ENCODE measurements at regions not wholly inside any gene's neighbourhood (a gene's known extent, or its start where the extent isn't known, plus 50 kb on each side); places are given as distances from the start of the nearest gene placed in this dataset.

DNA sequence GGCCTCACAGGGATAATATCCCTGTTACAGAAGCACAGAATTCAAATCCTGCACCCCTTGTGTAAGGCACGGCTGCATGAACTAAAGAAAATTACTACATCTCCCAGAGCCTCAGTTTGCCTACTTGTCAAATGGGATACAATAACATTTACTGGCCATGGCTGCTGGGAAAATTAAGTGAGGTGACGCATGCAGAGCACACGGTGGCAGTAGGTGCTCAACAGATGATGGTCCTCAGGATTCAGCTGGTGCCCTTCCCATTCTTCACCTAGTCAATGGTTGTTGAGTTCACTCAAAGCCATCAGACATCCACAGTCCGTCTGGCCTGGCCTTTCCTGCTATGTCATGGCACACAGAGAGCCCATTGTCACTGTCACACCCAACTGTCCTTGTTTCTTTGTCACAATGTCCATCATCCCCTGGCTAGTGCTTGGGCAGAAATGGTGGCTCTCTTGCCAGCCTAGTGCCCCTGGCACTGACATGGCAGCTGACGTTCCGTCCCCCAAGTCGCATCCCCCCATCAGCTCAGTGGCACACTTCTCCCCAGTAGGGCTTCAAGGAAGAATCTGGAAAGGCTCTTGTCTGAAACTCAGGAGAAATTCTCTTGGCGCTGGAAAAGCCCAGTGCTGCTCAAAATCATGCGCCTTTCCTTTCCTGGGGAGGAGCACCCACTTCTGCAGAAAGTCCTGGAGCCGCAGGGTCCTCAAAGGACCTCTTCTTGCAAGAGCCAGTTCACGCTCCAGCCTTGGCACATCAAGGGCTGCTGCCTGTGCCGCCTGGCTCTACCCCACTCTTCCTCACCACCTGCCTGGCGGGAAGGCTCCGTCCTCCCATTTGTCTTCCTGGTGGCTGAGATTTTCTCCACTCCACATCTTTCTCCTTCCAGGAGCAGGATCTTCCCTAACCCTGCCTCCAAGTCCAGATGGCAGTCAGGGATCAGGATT is 55.9 kb upstream of the SLC66A3 start:
- DNase-seq = peak in 2 of 56 donors; percentile 2 to 25

DNA sequence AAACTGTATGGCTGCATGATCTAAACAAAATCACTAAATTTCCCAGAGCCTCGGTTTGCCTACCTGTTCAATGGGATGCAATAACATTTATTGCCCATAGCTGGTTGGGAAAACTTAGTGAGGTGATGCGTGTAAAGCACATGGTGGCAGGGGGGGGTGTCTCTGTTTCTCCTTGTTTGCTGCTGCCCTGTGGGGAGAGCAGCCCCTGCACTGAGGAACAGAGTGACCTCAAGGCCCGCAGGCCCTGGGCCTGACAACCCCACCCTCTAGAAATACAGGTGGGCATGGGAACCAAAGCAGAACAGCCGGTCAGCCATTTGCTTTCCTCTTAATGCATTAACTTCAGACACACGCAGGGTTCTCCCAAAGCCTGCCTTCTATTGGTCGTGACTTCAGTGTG is 55.1 kb upstream of the SLC66A3 start:
- no peak for DNase-seq

DNA sequence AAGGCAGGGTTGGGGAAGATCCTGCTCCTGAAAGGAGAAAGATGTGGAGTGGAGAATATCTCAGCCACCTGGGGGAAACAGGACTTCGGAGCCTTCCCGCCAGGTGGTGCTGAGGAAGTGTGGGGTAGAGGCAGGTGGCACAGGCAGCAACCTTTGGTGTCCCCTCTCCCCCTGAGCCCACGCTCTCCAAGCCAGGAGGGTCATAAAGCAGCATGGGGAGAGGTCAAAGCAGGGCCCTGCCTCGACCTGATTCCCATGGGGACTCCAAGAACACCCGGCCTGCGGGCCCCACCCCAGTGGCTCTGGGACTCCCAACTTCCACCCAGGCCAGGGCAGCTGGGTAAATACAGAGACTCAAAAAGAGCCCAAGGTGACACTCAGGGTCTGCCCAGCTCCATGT is 54.3 kb upstream of the SLC66A3 start:
- no peak for DNase-seq

- DNase-seq = no peak
Observed at GRCh38 chr2:11101430-11101829, 53.8 kb upstream of the SLC66A3 start.

DNA sequence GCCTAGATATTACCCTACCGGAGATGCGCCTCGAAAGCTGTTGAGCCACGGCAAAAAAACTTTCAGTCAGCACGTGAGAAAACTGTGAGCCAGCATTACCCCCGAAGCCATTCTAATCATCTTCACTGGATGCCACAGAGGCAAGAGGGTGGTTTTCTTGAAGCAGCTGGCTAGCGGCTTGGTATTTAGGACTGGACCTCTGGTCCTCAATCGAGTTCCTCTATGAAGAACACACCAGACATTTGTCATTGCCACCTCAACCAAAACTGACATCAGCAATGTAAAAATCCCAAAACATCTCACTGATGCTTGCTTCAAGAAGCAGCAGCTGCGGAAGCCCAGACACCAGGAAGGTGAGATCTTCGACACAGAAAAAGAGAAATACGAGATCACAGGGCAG is 52.8 kb upstream of the SLC66A3 start:
- DNase-seq = no peak

GRCh38 chr2:11102956-11103860 is 52.1 kb upstream of the SLC66A3 start:
- no peak for DNase-seq

GRCh38 chr2:11103984-11104793 is 51.1 kb upstream of the SLC66A3 start:
- no peak for DNase-seq

DNA sequence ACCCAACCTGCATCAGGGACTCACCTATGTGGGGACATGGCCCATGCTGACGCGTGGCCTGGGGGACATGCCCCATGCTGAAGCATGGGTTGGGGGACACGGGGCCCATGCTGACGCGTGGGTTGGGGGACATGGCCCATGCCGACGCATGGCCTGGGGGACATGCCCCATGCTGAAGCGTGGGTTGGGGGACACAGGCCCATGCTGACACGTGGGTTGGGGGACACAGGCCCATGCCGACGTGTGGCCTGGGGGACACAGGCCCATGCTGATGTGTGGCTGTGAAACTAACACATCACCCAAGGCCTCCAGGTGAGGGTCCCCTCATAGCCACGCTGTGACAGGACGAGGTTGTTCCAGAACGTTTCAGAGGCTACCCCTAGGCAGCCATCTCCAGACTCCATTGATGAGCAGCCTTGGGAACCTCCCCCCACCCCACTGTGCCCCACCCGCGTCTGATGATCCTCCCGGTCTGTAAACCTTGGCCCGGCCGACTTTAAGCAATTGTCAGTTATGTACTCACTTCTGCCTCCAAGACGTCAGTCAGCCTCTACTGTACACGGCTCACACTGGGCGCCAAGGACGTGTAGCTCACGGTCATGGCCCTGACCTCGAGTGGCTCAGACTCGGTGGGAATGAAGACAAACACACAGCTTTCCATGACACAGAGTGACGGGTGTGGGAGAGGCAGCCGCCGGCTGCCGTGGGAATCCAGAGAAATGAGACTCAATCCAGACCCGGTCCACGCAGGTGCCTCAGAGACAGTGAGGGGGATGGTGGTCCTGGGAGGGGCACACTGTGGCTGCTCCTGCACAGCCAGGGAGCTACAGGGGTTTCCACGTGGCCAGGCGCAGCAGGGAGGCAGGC is 50.2 kb upstream of the SLC66A3 start:
- no peak for DNase-seq

Data from amygdala (tissue), 56 donors.